Activated CD8-positive, alpha-beta memory T cell treated with anti-CD3 and anti-CD28 coated beads, Interleukin-2, amount 10 ng/mL, durations not matched to agents 7 days and 5 days (primary cell): ENCODE measurements at regions not wholly inside any gene's neighbourhood (a gene's known extent, or its start where the extent isn't known, plus 50 kb on each side); places are given as distances from the start of the nearest gene placed in this dataset.
"Not testable (repeated sequence)": the region's sequence is repeated elsewhere in the genome, so short reads cannot be mapped to it uniquely, and the experiment has no call there.

Experiments
- ATAC-seq: fragments of 150-1000 bp; cut with Tn5 transposase; one replicate; pipeline ENCODE4 v1.10.0; 2021; ENCODE audit warnings: moderate library complexity
- CTCF ChIA-PET: fragments of 350-600 bp; sonication (Branson Sonifier 250); formaldehyde crosslinking; loops from one replicate; lab custom pipeline; 2021; ENCODE audit warnings: antibody characterized with exemption; lab: Charles Lee
- DNase-seq: peaks from one replicate; pipeline ENCODE4 v3.0.0-alpha.2; 2020
- H3K27ac Mint-ChIP-seq: one replicate; pipeline ENCODE4 v1.8.0; 2021; ENCODE audit warnings: mild to moderate bottlenecking, mixed read lengths
- H3K27me3 Mint-ChIP-seq: one replicate; pipeline ENCODE4 v1.8.0; 2021; ENCODE audit warnings: mixed read lengths
- H3K36me3 Mint-ChIP-seq: one replicate; pipeline ENCODE4 v1.8.0; 2021; ENCODE audit warnings: mild to moderate bottlenecking, mixed read lengths
- H3K4me1 Mint-ChIP-seq: one replicate; pipeline ENCODE4 v1.8.0; 2021; ENCODE audit warnings: mixed read lengths
- H3K4me3 Mint-ChIP-seq: one replicate; pipeline ENCODE4 v1.8.0; 2021; ENCODE audit warnings: mild to moderate bottlenecking, moderate library complexity, mixed read lengths
- H3K9me3 Mint-ChIP-seq: one replicate; pipeline ENCODE4 v1.8.0; 2022; ENCODE audit warnings: low read depth, mixed read lengths

GRCh38 chr2:16060125-16060935 lies 120.0 kb downstream of the MYCN start:
- ATAC-seq (no peak), DNase-seq (no peak)
- CTCF ChIA-PET: no interaction called here
- Mint-ChIP-seq H3K9me3 (peaks cover 9% of the 10 kb centered on the region), H3K27me3 (no peaks in the 10 kb centered on the region), H3K27ac (no peak overlapping the region), H3K36me3 (peaks cover 4% of the 10 kb centered on the region), H3K4me1 (no peaks in the 10 kb centered on the region), H3K4me3 (no peak overlapping the region)

- Mint-ChIP-seq H3K27ac (no peak overlapping the region), H3K4me1 (no peaks in the 10 kb centered on the region), H3K36me3 (peaks cover 4% of the 10 kb centered on the region), H3K9me3 (peaks cover 9% of the 10 kb centered on the region), H3K27me3 (no peaks in the 10 kb centered on the region), H3K4me3 (no peak overlapping the region)
- ATAC-seq (no peak), DNase-seq (no peak)
- CTCF ChIA-PET: no interaction called here
Observed at GRCh38 chr2:16059393-16060016, 119.2 kb downstream of the MYCN start.

GRCh38 chr2:16058747-16059358 lies 118.5 kb downstream of the MYCN start:
- Mint-ChIP-seq H3K4me1 (no peaks in the 10 kb centered on the region), H3K27me3 (no peaks in the 10 kb centered on the region)

GRCh38 chr2:16058256-16058655 lies 117.9 kb downstream of the MYCN start:
- Mint-ChIP-seq H3K9me3 (peaks cover 2% of the 10 kb centered on the region), H3K27ac (no peak overlapping the region), H3K36me3 (no peaks in the 10 kb centered on the region), H3K4me1 (no peaks in the 10 kb centered on the region), H3K4me3 (no peak overlapping the region), H3K27me3 (no peaks in the 10 kb centered on the region)
- no peak for DNase-seq
- ATAC-seq: no peak
- CTCF ChIA-PET: no interaction called here

More at GRCh38 chr2:16058747-16059358, 118.5 kb downstream of the MYCN start:
- CTCF ChIA-PET: no interaction called here
- no peak for ATAC-seq
- H3K27ac Mint-ChIP-seq: no peak overlapping the region
- no peak overlapping the region for H3K4me3 Mint-ChIP-seq
- no peak for DNase-seq
- peaks cover 4% of the 10 kb centered on the region for H3K9me3 Mint-ChIP-seq
- H3K36me3 Mint-ChIP-seq: peaks cover 1% of the 10 kb centered on the region

- no peak overlapping the region for H3K27ac Mint-ChIP-seq
- H3K9me3 Mint-ChIP-seq: peaks cover 1% of the 10 kb centered on the region
- no peak overlapping the region for H3K4me3 Mint-ChIP-seq
- ATAC-seq: no peak
- CTCF ChIA-PET: no interaction called here
- no peak for DNase-seq
- H3K36me3 Mint-ChIP-seq: no peaks in the 10 kb centered on the region
- H3K4me1 Mint-ChIP-seq: no peaks in the 10 kb centered on the region
- no peaks in the 10 kb centered on the region for H3K27me3 Mint-ChIP-seq
Observed at GRCh38 chr2:16057661-16058060, 117.3 kb downstream of the MYCN start.

- Mint-ChIP-seq H3K4me1 (no peaks in the 10 kb centered on the region), H3K9me3 (no peaks in the 10 kb centered on the region), H3K27me3 (no peaks in the 10 kb centered on the region), H3K4me3 (no peak overlapping the region), H3K36me3 (no peaks in the 10 kb centered on the region), H3K27ac (no peak overlapping the region)
- DNase-seq (no peak), ATAC-seq (no peak)
- CTCF ChIA-PET: no interaction called here
Observed at GRCh38 chr2:16055848-16056580, 115.7 kb downstream of the MYCN start.

GRCh38 chr2:16053437-16054257 lies 113.3 kb downstream of the MYCN start:
- Mint-ChIP-seq H3K4me3 (no peak overlapping the region), H3K4me1 (no peaks in the 10 kb centered on the region), H3K9me3 (no peaks in the 10 kb centered on the region), H3K27ac (no peak overlapping the region), H3K27me3 (no peaks in the 10 kb centered on the region), H3K36me3 (no peaks in the 10 kb centered on the region)
- ATAC-seq (no peak), DNase-seq (no peak)
- CTCF ChIA-PET: no interaction called here

- CTCF ChIA-PET, H3K27me3 Mint-ChIP-seq, H3K36me3 Mint-ChIP-seq, H3K4me3 Mint-ChIP-seq, H3K27ac Mint-ChIP-seq, DNase-seq, H3K9me3 Mint-ChIP-seq, ATAC-seq, H3K4me1 Mint-ChIP-seq: not testable (repeated sequence)
Observed at GRCh38 chr2:16052571-16053052, 112.3 kb downstream of the MYCN start.

- no peaks in the 10 kb centered on the region for H3K9me3 Mint-ChIP-seq
- DNase-seq (no peak), ATAC-seq (no peak)
- H3K27ac Mint-ChIP-seq: no peak overlapping the region
- CTCF ChIA-PET: no interaction called here
- no peaks in the 10 kb centered on the region for H3K36me3 Mint-ChIP-seq
- no peaks in the 10 kb centered on the region for H3K27me3 Mint-ChIP-seq
- H3K4me3 Mint-ChIP-seq: no peak overlapping the region
- no peaks in the 10 kb centered on the region for H3K4me1 Mint-ChIP-seq
Observed at GRCh38 chr2:16051841-16052564, 111.7 kb downstream of the MYCN start.

- Mint-ChIP-seq H3K4me3 (no peak overlapping the region), H3K27ac (no peak overlapping the region), H3K36me3 (no peaks in the 10 kb centered on the region), H3K4me1 (no peaks in the 10 kb centered on the region), H3K27me3 (no peaks in the 10 kb centered on the region), H3K9me3 (no peaks in the 10 kb centered on the region)
- ATAC-seq (no peak), DNase-seq (no peak)
- CTCF ChIA-PET: no interaction called here
Observed at GRCh38 chr2:16050908-16051489, 110.6 kb downstream of the MYCN start.

- ATAC-seq: no peak
- Mint-ChIP-seq H3K27ac (no peak overlapping the region), H3K4me3 (no peak overlapping the region), H3K9me3 (no peaks in the 10 kb centered on the region), H3K27me3 (no peaks in the 10 kb centered on the region), H3K36me3 (no peaks in the 10 kb centered on the region), H3K4me1 (no peaks in the 10 kb centered on the region)
- DNase-seq: no peak
- CTCF ChIA-PET: no interaction called here
Observed at GRCh38 chr2:16050261-16050907, 110.0 kb downstream of the MYCN start.

- H3K27me3 Mint-ChIP-seq: no peaks in the 10 kb centered on the region
- no peaks in the 10 kb centered on the region for H3K36me3 Mint-ChIP-seq
- ATAC-seq (no peak), DNase-seq (no peak)
- CTCF ChIA-PET: no interaction called here
- H3K4me3 Mint-ChIP-seq: no peak overlapping the region
- H3K4me1 Mint-ChIP-seq: no peaks in the 10 kb centered on the region
- H3K27ac Mint-ChIP-seq: no peak overlapping the region
- no peaks in the 10 kb centered on the region for H3K9me3 Mint-ChIP-seq
Observed at GRCh38 chr2:16049406-16049805, 109.1 kb downstream of the MYCN start.
